Activated CD4-positive, alpha-beta T cell treated with anti-CD3 and anti-CD28 coated beads, Interleukin-2, Interleukin-6, amounts not matched to agents 100 ng/mL and 50 ng/mL, durations not matched to agents 16 hours and 8 hours (primary cell): ENCODE measurements at regions not wholly inside any gene's neighbourhood (a gene's known extent, or its start where the extent isn't known, plus 50 kb on each side); places are given as distances from the start of the nearest gene placed in this dataset.
"Not testable (repeated sequence)": the region's sequence is repeated elsewhere in the genome, so short reads cannot be mapped to it uniquely, and the experiment has no call there.

Source experiments
- DNase-seq: peaks from one replicate; pipeline ENCODE4 v3.0.0-alpha.2; 2020

GRCh38 chr1:81244612-81245011 lies 556.1 kb upstream of the ADGRL2 start:
- not testable (repeated sequence) for DNase-seq

- no peak for DNase-seq
Measured at GRCh38 chr1:81242103-81242502, 558.6 kb upstream of the ADGRL2 start.

GRCh38 chr1:81238129-81238528 lies 562.6 kb upstream of the ADGRL2 start:
- no peak for DNase-seq

GRCh38 chr1:81237473-81238089 lies 563.2 kb upstream of the ADGRL2 start:
- no peak for DNase-seq

GRCh38 chr1:81234237-81234636 lies 566.5 kb upstream of the ADGRL2 start:
- DNase-seq, result no peak

- no peak for DNase-seq
Measured at GRCh38 chr1:81233591-81233990, 567.1 kb upstream of the ADGRL2 start.

- DNase-seq, result no peak
Measured at GRCh38 chr1:81232420-81232819, 568.3 kb upstream of the ADGRL2 start.

- DNase-seq, result no peak
Measured at GRCh38 chr1:81231729-81232038, 569.0 kb upstream of the ADGRL2 start.

- DNase-seq, result no peak
Measured at GRCh38 chr1:81230983-81231728, 569.6 kb upstream of the ADGRL2 start.

- DNase-seq, result no peak
Measured at GRCh38 chr1:81228926-81229325, 571.8 kb upstream of the ADGRL2 start.

- no peak for DNase-seq
Measured at GRCh38 chr1:81226603-81226928, 574.2 kb upstream of the ADGRL2 start.

GRCh38 chr1:81225789-81226602 lies 574.7 kb upstream of the ADGRL2 start:
- no peak for DNase-seq

- DNase-seq, result no peak
Measured at GRCh38 chr1:81224222-81224621, 576.5 kb upstream of the ADGRL2 start.

- no peak for DNase-seq
Measured at GRCh38 chr1:81221564-81221963, 579.2 kb upstream of the ADGRL2 start.

GRCh38 chr1:81220614-81221071 lies 580.1 kb upstream of the ADGRL2 start:
- DNase-seq, result no peak

- no peak for DNase-seq
Measured at GRCh38 chr1:81217058-81217457, 583.7 kb upstream of the ADGRL2 start.

- DNase-seq, result no peak
Measured at GRCh38 chr1:81213279-81213678, 587.5 kb upstream of the ADGRL2 start.

GRCh38 chr1:81209461-81209860 lies 591.3 kb upstream of the ADGRL2 start:
- DNase-seq, result no peak

- no peak for DNase-seq
Measured at GRCh38 chr1:81208441-81208840, 592.3 kb upstream of the ADGRL2 start.

- no peak for DNase-seq
Measured at GRCh38 chr1:81205956-81206355, 594.8 kb upstream of the ADGRL2 start.

GRCh38 chr1:81201779-81202178 lies 599.0 kb upstream of the ADGRL2 start:
- no peak for DNase-seq

GRCh38 chr1:81197591-81197990 lies 603.1 kb upstream of the ADGRL2 start:
- DNase-seq, result no peak

GRCh38 chr1:81192647-81193642 lies 607.8 kb upstream of the ADGRL2 start:
- no peak for DNase-seq
